GM23248 (cell line): ENCODE measurements at regions not wholly inside any gene's neighbourhood (a gene's known extent, or its start where the extent isn't known, plus 50 kb on each side); places are given as distances from the start of the nearest gene placed in this dataset.

Experiments used
- EZH2 ChIP-seq: fragments of 200-600 bp; sonication (generic); IDR thresholded peaks from 2 replicates; pipeline ENCODE4 v1.6.1; 2018; ENCODE audit warnings: antibody characterized with exemption, mild to moderate bottlenecking; ENCODE audit not compliant: insufficient read depth, poor library complexity, severe bottlenecking
- EZH2phosphoT487 ChIP-seq: fragments of 200-600 bp; sonication (generic); IDR thresholded peaks from 2 replicates; pipeline ENCODE4 v1.6.1; 2018; ENCODE audit warnings: antibody characterized with exemption, moderate library complexity, mild to moderate bottlenecking, low read depth; ENCODE audit not compliant: insufficient read depth

DNA sequence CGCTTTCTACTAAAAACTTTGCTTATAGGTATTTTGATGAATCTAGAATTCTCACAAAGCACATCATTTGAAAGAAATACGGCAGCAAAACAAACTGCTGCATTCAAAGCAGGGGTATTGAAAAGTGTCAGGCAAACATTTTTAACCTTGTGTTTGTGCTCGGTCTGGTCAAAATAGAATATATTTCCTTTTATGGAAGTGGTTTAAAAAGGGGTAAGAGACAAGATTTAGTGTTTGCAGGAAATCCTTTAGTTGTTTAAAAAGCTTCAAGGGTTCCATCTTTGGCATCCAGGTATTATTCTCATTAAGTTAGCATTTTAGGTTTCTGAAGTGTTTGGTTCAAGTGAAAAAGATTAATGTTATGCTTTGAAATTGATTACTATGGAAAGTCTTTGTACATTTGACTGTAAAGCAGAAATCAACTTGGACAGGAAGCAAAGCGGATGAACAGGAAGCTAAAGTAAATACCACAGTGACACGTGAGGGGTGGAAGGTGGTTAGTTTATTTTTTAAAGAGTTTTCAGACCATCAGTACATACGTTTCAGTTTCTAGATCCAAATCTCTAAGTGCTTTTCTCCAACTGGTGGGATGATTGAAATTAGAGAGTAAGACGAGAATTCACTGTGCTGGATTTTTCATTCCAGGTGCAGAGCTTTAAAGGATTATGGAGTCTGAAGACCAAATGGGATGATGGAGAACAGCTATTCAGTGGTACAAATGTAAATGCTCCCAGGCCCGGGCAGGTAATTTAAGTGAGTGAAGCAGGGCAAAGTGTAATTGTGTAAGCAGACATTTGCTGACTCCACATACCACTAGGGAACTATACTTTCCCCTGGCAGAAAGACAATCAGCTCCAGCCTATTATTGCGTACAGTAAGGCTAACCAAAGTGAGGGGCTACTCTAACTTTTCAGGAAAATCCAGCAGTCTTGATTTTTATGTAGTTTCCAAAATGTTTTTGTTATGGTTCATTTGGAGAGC lies 341.8 kb upstream of the TBL1XR1 start:
- no peak for TF ChIP-seq EZH2
- TF ChIP-seq EZH2phosphoT487, result no peak
